HG02610 (cell line): ENCODE measurements at regions not wholly inside any gene's neighbourhood (a gene's known extent, or its start where the extent isn't known, plus 50 kb on each side); places are given as distances from the start of the nearest gene placed in this dataset.

Source experiments
- ATAC-seq: cut with Tn5 transposase; IDR thresholded peaks from one replicate; pipeline ENCODE4 v1.9.1; 2021; ENCODE audit warnings: mild to moderate bottlenecking, moderate library complexity; ENCODE audit not compliant: unreplicated experiment

- no peak for ATAC-seq
These were observed 187.6 kb upstream of the CST7 start for GRCh38 chr20:24761220-24762065.

- ATAC-seq, result no peak
These were observed 186.7 kb upstream of the CST7 start for GRCh38 chr20:24762371-24762770.

- ATAC-seq, result no peak
These were observed 186.2 kb upstream of the CST7 start for GRCh38 chr20:24762791-24763350.

- no peak for ATAC-seq
These were observed 185.6 kb upstream of the CST7 start for GRCh38 chr20:24763386-24764026.

GRCh38 chr20:24764027-24764793, 184.9 kb upstream of the CST7 start:
- no peak for ATAC-seq

GRCh38 chr20:24764794-24765202, 184.3 kb upstream of the CST7 start:
- ATAC-seq, result no peak

- ATAC-seq, result no peak
These were observed 183.5 kb upstream of the CST7 start for GRCh38 chr20:24765316-24766142.

GRCh38 chr20:24766143-24766527, 182.9 kb upstream of the CST7 start:
- ATAC-seq, result no peak

GRCh38 chr20:24766826-24767622, 182.0 kb upstream of the CST7 start:
- no peak for ATAC-seq

GRCh38 chr20:24767623-24768100, 181.4 kb upstream of the CST7 start:
- ATAC-seq, result no peak

- ATAC-seq, result no peak
These were observed 180.8 kb upstream of the CST7 start for GRCh38 chr20:24768201-24768636.

- no peak for ATAC-seq
These were observed 180.1 kb upstream of the CST7 start for GRCh38 chr20:24768713-24769601.

GRCh38 chr20:24769878-24770627, 179.0 kb upstream of the CST7 start:
- ATAC-seq, result no peak

GRCh38 chr20:24770628-24771541, 178.2 kb upstream of the CST7 start:
- ATAC-seq, result no peak

- no peak for ATAC-seq
These were observed 177.5 kb upstream of the CST7 start for GRCh38 chr20:24771542-24772061.

GRCh38 chr20:24772667-24773066, 176.4 kb upstream of the CST7 start:
- no peak for ATAC-seq
